SH-SY5Y (cell line): ENCODE measurements at regions not wholly inside any gene's neighbourhood (a gene's known extent, or its start where the extent isn't known, plus 50 kb on each side); places are given as distances from the start of the nearest gene placed in this dataset.

Experiments used
- GATA2 ChIP-seq: IDR thresholded peaks from 2 replicates; pipeline ENCODE4 v1.6.1; 2011; ENCODE audit warnings: mild to moderate bottlenecking, low read depth, low read length
- GATA3 ChIP-seq: IDR thresholded peaks from 2 replicates; pipeline ENCODE4 v1.6.1; 2011; ENCODE audit warnings: low read depth, mild to moderate bottlenecking, low read length, moderate library complexity

DNA sequence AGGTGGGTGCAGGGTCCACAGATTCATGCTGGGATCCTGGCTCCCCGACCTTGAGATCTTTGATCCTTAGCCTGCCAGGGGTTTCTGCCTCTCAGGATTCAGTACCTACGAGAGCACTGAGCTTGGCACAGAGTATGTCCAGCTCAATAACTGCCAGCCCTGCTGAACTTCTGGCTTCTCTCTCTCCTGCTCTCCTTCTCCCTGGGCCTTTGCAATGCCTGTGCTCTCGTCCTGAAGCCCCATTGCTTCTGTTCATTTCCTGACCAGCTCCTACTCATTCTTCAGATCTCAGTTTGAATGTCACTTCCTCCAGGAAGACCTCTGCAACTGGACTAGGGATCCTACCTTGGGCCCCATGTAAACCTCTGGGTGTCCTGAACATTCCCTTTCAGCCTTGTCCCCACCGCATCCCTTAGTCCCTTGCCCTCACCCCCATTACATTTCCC lies 113.8 kb upstream of the HAAO start:
- TF ChIP-seq GATA2 = no peak
- no peak for TF ChIP-seq GATA3

DNA sequence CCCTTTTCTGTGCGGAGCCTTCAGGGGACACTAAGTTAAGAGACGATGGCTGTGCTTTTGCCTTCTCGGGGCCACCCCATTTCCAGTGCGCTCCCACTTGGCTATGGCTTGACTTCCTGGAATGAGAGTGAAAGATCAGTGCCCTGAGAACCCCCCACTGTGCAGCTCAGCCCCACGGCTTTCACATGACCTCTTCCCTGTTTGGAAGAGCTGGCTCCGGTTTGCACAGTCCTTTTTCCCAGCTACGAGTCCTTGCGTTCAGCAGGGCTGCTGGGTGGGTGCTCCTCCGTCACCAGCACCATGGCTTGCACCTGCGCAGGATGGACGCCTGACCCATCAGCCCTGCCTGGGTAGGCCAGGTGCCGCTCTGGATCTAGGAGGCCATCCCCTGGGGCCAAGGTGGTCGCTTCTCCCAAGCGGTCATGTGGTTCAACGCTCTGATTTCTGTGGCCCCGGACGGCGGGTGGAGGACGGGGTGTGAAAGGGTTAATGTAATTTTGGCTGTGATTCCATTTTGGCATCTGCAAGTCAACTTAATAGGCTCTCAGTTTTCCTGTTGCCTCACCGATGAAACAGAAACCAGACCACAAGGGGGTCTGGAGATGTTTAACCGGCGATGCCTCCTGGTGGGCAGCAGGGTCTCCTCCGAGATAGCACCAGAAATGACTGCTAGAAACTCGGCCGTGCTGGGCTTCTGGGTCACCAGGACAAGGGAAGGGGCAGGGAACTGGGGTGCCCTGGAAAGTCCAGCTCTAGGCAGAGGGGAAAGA lies 113.1 kb upstream of the HAAO start:
- no peak for TF ChIP-seq GATA3
- TF ChIP-seq GATA2 = no peak

DNA sequence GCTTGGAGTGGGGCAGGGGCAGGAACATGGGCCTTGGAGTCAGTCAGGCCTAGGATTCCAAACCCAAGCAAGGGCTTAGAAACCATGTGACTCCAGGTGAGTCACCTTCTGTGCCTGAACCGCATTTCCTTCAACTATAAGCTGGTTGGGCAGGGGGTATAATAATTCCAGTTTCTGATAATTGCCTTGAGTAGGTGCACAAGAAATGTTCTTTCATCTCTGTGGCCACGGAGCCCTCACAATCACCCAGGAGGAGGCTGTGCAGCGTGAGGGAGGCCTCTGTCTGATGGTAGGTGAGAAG lies 112.1 kb upstream of the HAAO start:
- TF ChIP-seq GATA3 (no peak), GATA2 (no peak)

DNA sequence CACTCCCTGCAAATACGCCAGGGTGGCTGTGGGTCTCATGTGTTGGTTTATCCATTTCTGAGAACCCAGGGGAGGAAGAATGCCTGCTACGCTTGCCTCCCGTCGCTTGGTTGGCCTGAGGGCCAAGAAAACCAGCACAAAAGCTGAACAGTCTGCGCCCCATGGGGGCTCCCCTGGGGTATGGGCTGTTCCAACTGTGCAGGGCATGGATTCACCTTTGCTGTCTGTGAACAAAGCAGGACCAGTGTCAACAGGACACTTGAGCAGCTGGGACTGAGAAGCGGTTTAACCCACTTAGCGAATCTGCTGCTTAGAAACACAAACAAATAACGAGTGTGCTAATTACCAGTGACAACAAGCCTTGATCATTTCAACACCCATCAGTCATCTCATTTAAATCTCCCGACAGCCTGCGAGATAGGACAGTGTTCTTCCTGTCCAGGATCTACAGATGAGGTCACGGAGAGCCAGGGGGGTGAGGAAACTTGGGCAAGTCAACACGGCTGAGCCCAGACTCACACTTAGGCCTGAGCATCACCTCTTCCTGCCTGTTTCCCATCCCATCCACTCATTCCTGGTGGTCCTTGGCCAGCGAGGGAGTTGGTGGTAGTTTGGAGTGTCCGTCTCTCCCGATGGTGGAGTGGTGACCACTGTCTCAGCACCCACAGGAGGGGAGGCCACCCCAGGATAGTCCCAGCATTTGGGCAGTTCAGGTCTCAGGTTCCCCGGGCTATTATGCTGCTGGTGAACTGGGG lies 111.6 kb upstream of the HAAO start:
- TF ChIP-seq GATA2 = no peak
- no peak for TF ChIP-seq GATA3

DNA sequence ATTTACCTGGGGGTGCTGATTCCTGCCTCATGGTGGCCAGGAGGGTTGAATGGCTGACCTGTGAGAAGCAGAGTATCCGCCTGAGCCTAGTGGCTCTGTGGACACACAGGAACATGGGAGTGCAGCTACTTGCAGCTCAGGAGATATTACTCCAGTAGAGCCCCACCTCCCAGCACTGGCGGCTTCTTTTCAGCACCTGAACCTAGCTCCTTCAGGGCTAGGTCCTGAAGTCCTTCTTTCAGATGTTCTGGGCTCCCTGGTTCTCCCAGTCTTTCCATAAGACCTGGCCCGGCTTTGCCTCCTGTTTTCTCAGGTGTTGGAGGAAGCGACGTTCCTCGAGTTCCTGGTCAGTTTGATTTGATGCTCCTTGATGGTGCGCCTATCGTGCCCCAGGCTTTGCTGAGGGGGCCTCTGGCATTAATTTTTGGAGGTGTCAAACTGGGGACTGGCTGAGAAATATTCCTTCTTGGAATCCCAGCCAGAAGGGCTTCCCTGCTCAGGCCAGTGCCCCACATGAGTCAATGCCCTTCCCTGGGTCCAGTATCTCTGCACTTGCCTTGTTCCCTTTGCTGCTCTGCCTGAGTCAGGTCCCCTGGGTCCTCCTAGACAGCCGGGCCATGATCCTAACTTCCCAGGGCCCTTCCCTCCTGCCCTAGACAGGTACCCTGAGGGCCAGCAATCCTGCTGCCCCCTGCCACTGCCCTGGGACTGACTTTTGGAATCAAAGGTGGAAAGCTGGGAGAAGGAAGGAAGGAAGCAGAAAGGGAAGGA lies 110.7 kb upstream of the HAAO start:
- TF ChIP-seq GATA2 (no peak), GATA3 (no peak)

DNA sequence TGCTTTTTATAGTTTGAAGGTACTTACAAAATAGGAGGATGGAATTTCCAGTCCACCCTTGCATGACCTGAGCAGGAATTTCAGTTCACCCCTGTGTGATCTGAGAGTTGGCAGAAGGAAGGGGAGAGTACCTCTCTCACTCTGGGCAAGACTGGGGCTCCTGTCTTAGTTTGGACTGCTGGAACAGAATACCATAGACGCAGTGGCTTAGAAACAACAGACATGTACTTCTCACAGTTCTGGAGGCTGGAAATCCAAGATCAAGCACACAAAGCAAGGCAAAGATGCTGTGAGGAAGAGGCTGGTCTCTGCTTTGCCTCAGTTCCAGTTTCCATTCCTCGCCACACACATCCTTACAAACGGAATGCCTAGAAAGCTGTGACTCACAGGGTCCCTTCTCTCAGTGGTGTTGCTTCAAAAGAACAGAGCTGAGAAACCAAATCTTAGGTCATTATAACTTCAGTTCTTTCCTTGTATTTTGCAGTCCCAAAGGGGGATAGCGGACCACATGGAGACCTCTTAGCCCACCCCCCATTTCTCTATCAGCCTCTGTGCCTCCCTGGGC lies 108.8 kb upstream of the HAAO start:
- TF ChIP-seq GATA2 (no peak), GATA3 (no peak)

DNA sequence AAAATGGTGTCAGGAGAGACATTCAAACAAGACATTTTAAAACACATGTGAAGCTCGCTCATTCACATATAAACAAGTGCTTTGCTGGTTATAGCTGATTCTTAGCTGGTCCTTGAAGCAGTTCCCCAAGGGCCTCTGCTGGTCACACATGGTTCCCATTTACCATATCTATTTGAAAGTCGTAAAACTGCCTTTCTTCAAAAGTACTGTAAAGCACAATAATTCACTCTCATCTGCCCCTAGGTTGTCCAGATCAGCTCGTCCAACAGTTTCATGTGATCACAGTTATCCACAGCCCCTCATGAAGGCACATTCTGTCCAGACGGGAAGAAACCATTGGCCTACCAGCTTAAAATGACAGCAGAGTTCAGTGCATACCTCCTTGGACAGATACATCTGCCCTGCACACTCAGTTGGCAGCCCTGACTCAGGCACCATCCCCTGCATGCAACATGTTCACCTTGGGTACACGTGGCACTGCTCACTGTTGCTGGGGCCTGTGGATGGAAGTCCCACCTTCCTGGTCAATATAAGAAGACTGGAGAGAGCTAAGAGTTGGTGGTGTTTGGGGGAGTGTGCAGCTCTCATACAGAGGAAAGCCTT lies 108.0 kb upstream of the HAAO start:
- TF ChIP-seq GATA3 (no peak), GATA2 (no peak)

DNA sequence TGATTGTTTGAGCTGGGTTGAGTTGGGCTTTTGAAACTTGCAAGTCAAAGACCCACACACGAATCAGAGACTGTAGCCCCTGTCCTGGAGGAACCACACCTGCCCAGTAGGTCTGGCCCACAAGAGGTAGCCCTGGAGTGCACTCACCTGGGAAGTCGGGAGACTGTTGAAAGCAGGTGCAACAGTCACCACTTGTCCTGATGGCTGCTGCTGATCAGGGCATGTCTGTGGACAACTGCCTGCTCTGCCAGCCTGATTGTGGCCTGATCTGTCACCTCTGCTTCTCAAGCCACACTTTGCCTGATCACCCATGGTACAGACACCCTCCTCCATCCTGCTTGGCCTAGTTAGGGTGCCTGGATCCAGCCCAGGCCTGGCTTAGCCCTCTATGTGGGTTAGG lies 105.0 kb upstream of the HAAO start:
- TF ChIP-seq GATA2 (no peak), GATA3 (no peak)

DNA sequence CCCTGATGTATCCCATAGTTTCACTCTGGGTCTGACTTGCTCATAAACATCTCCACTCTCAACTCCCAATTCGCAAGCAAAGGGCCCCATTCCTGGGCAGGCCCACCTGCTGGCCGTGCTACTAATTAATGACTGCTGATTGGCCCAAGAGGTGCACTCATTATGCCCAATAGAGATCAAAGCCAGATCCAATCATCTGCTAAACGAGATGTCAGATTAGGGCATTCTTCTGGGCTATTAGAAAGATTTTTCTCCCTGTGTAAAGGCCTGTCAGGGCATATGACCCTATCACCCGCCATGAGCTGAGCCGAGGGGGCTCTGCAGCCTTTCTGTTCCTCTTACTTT lies 103.4 kb upstream of the HAAO start:
- TF ChIP-seq GATA3 (no peak), GATA2 (no peak)

DNA sequence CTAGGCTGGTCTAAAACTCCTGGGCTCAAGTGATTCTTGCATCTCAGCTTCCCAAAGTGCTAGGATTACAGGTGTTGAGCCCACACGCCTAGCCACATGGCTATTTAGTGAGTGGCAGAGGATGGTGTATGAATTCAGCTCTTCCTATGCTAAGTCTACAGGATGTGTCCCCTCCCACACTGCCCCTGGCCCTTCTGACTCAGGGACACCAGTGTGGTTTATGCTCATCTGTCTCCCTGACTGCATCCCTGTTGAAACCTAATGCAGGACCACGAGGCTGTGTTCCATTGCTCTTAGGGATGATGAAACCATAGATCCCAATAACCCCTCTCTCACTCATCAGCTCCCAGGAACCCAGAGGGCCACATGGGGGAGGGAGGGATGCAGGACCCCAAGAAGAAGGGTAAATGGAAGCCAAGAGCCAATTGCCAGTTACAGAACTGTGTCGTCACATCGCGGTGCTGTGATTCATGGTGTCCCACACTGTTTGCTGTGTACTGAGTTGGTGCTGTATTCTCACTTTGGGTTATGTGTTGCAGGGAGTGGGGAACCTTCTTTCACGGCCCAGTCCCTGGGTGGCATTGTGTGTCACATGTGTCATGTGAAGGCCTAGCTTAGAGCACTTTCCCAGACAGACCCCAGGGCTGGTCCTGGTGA lies 102.9 kb upstream of the HAAO start:
- no peak for TF ChIP-seq GATA3
- no peak for TF ChIP-seq GATA2

GRCh38 chr2:42893047-42893758 lies 100.8 kb upstream of the HAAO start:
- TF ChIP-seq GATA3 = no peak
- no peak for TF ChIP-seq GATA2

- TF ChIP-seq GATA2 = no peak
- TF ChIP-seq GATA3 = no peak
These were observed 98.5 kb upstream of the HAAO start for GRCh38 chr2:42890791-42891355.
